GM23338 (cell line): ENCODE measurements at regions not wholly inside any gene's neighbourhood (a gene's known extent, or its start where the extent isn't known, plus 50 kb on each side); places are given as distances from the start of the nearest gene placed in this dataset.

Experiments used
- ATAC-seq: fragments of 200-7000 bp; cut with Tn5 transposase; 3 replicates; pipeline ENCODE4 v1.9.1; 2020
- DNase-seq: peaks from one replicate; pipeline ENCODE4 v3.0.0-alpha.2; 2015; ENCODE audit warnings: low spot score
- H2AFZ ChIP-seq: fragments of 200-600 bp; sonication (generic); 2 replicates; pipeline ENCODE4 v1.8.0; 2016; ENCODE audit warnings: antibody characterized with exemption, mild to moderate bottlenecking, moderate library complexity
- H3F3A ChIP-seq: fragments of 200-600 bp; sonication (generic); replicated peaks from 2 replicates; pipeline ENCODE4 v1.8.0; 2017; ENCODE audit warnings: antibody characterized with exemption, mixed run types, low read depth
- H3K27ac ChIP-seq: fragments of 200-600 bp; sonication (generic); 2 replicates; pipeline ENCODE4 v1.6.1; 2016; ENCODE audit warnings: low read depth
- H3K27me3 ChIP-seq: fragments of 200-600 bp; sonication (generic); 2 replicates; pipeline ENCODE4 v1.8.0; 2016; ENCODE audit warnings: mild to moderate bottlenecking, mixed run types, moderate library complexity; ENCODE audit not compliant: insufficient read depth
- H3K36me3 ChIP-seq: fragments of 200-600 bp; sonication (generic); 2 replicates; pipeline ENCODE4 v1.8.0; 2016; ENCODE audit warnings: mild to moderate bottlenecking; ENCODE audit not compliant: insufficient read depth
- H3K4me1 ChIP-seq: fragments of 200-600 bp; sonication (generic); 2 replicates; pipeline ENCODE4 v1.8.0; 2016; ENCODE audit warnings: mild to moderate bottlenecking, moderate library complexity; ENCODE audit not compliant: insufficient read depth
- H3K4me2 ChIP-seq: fragments of 200-600 bp; sonication (generic); 2 replicates; pipeline ENCODE4 v1.7.1; 2017; ENCODE audit warnings: mixed run types
- H3K4me3 ChIP-seq: fragments of 200-600 bp; sonication (generic); 2 replicates; pipeline ENCODE4 v1.6.1; 2016; ENCODE audit warnings: mixed run types
- H3K79me2 ChIP-seq: fragments of 200-600 bp; sonication (generic); replicated peaks from 2 replicates; pipeline ENCODE4 v1.8.0; 2017; ENCODE audit warnings: mild to moderate bottlenecking; ENCODE audit not compliant: insufficient read depth
- H3K9me2 ChIP-seq: fragments of 200-600 bp; sonication (generic); 2 replicates; pipeline ENCODE4 v1.8.0; 2017; ENCODE audit not compliant: insufficient read depth
- H4K20me1 ChIP-seq: fragments of 200-600 bp; sonication (generic); replicated peaks from 2 replicates; pipeline ENCODE4 v1.8.0; 2017; ENCODE audit warnings: mild to moderate bottlenecking; ENCODE audit not compliant: insufficient read depth
- H3K27ac Mint-ChIP-seq: 2 replicates; pipeline ENCODE4 v1.8.0; 2020; ENCODE audit warnings: inconsistent platforms, mild to moderate bottlenecking, moderate library complexity, mixed read lengths
- H3K27me3 Mint-ChIP-seq: 3 replicates; pipeline ENCODE4 v1.8.0; 2022; ENCODE audit warnings: low read depth, mild to moderate bottlenecking, moderate library complexity, mixed read lengths, inconsistent platforms; ENCODE audit not compliant: insufficient read depth, poor library complexity
- H3K36me3 Mint-ChIP-seq: 3 replicates; pipeline ENCODE4 v1.8.0; 2021; ENCODE audit warnings: low read depth, mild to moderate bottlenecking, inconsistent platforms, moderate library complexity, mixed read lengths
- H3K4me1 Mint-ChIP-seq: 3 replicates; pipeline ENCODE4 v1.8.0; 2020; ENCODE audit warnings: mild to moderate bottlenecking, inconsistent platforms, mixed read lengths
- H3K4me3 Mint-ChIP-seq: 3 replicates; pipeline ENCODE4 v1.8.0; 2021; ENCODE audit warnings: moderate library complexity, mild to moderate bottlenecking, inconsistent platforms, mixed read lengths
- H3K9me3 Mint-ChIP-seq: 3 replicates; pipeline ENCODE4 v1.8.0; 2020; ENCODE audit warnings: moderate library complexity, mild to moderate bottlenecking, inconsistent platforms, mixed read lengths
- CREB1 ChIP-seq: fragments of 250-450 bp; sonication (Bioruptor Pico); IDR thresholded peaks from 2 replicates; pipeline ENCODE4 v1.5.0; 2020; ENCODE audit warnings: low read depth, mild to moderate bottlenecking, moderate library complexity
- CTCF ChIP-seq, 2 experiments: fragments of 200-600 bp in 1 of 2; sonication (generic) in 1 of 2; conservative IDR thresholded peaks; 2 replicates each; pipeline versions ENCODE4 v1.5.1 to v1.6.1; 2016 to 2017; ENCODE audit warnings: antibody characterized with exemption in 2 of 2, low read depth in 2 of 2, mild to moderate bottlenecking in 2 of 2, moderate library complexity in 1 of 2
- EZH2 ChIP-seq: fragments of 200-600 bp; sonication (generic); IDR thresholded peaks from one replicate; pipeline ENCODE4 v1.8.0; 2017; ENCODE audit warnings: antibody characterized with exemption, mild to moderate bottlenecking, low read depth; ENCODE audit not compliant: unreplicated experiment
- EZH2phosphoT487 ChIP-seq: fragments of 200-600 bp; sonication (generic); IDR thresholded peaks from one replicate; pipeline ENCODE4 v1.8.1; 2018; ENCODE audit warnings: antibody characterized with exemption; ENCODE audit not compliant: unreplicated experiment
- JUNB ChIP-seq: IDR thresholded peaks from one replicate; pipeline ENCODE4 v1.6.1; 2016; ENCODE audit warnings: antibody characterized with exemption; ENCODE audit not compliant: unreplicated experiment
- NANOG ChIP-seq: IDR thresholded peaks from 2 replicates; pipeline ENCODE4 v1.6.1; 2016; ENCODE audit warnings: antibody characterized with exemption, borderline replicate concordance
- POLR2AphosphoS5 ChIP-seq: IDR thresholded peaks from 2 replicates; pipeline ENCODE4 v1.6.1; 2016; ENCODE audit warnings: antibody characterized with exemption, low read depth
- STAT1 ChIP-seq: IDR thresholded peaks from one replicate; pipeline ENCODE4 v1.6.1; 2016; ENCODE audit warnings: antibody characterized with exemption; ENCODE audit not compliant: unreplicated experiment
- ZNF114 ChIP-seq: fragments of 250-450 bp; sonication (Bioruptor Pico); IDR thresholded peaks from 2 replicates; pipeline ENCODE4 v1.5.0; 2020; ENCODE audit warnings: mild to moderate bottlenecking, moderate library complexity
- ZNF331 ChIP-seq: fragments of 250-450 bp; sonication (Bioruptor Pico); IDR thresholded peaks from 2 replicates; pipeline ENCODE4 v1.5.0; 2020; ENCODE audit warnings: low read depth, mild to moderate bottlenecking, moderate library complexity
- ZNF462 ChIP-seq: fragments of 250-450 bp; sonication (Bioruptor Pico); IDR thresholded peaks from 2 replicates; pipeline ENCODE4 v1.5.0; 2020; ENCODE audit warnings: mild to moderate bottlenecking, moderate library complexity
- TF ChIP-seq, protein P1 (sequence below): IDR thresholded peaks from 2 replicates; pipeline ENCODE4 v1.6.1; 2016; ENCODE audit warnings: antibody characterized with exemption
- TF ChIP-seq, protein P2 (sequence below): IDR thresholded peaks from one replicate; pipeline ENCODE4 v1.6.1; 2018; ENCODE audit warnings: antibody characterized with exemption; ENCODE audit not compliant: unreplicated experiment

GRCh38 chr1:30360281-30360680, 363.1 kb downstream of the MATN1 start:
- H3K79me2 ChIP-seq: no peaks in the 10 kb centered on the region
- no peaks in the 10 kb centered on the region for H4K20me1 ChIP-seq
- H3K27me3 Mint-ChIP-seq: peaks cover 9% of the 10 kb centered on the region
- no peaks in the 10 kb centered on the region for H3K27me3 ChIP-seq
- no peak overlapping the region for H3K27ac ChIP-seq
- no peaks in the 10 kb centered on the region for H3K36me3 Mint-ChIP-seq
- H3K4me3 Mint-ChIP-seq: no peak overlapping the region
- H3K4me1 ChIP-seq: no peaks in the 10 kb centered on the region
- H3K27ac Mint-ChIP-seq: no peak overlapping the region
- H3K36me3 ChIP-seq: no peaks in the 10 kb centered on the region
- H3K4me1 Mint-ChIP-seq: peaks cover 16% of the 10 kb centered on the region; the same call in 2 of the 3 replicates
- no peaks in the 10 kb centered on the region for H3K9me3 Mint-ChIP-seq
- H2AFZ ChIP-seq: no peak overlapping the region
- no peak overlapping the region for H3K4me3 ChIP-seq
- H3K4me2 ChIP-seq: no peak overlapping the region
- H3F3A ChIP-seq: no peaks in the 10 kb centered on the region
- TF ChIP-seq EZH2phosphoT487 (no peak), NANOG (no peak), ZNF114 (CRISPR knock-in tag) (no peak), STAT1 (no peak), POLR2AphosphoS5 (no peak), ZNF331 (CRISPR knock-in tag) (no peak), ZNF462 (CRISPR knock-in tag) (no peak), EZH2 (no peak), CTCF (conservative IDR thresholded peaks at IDR 0.05; ENCODE audit: low read depth in 2 of 2) (no peak), CREB1 (CRISPR knock-in tag) (no peak), JUNB (no peak)
- TF ChIP-seq, protein P1, sequence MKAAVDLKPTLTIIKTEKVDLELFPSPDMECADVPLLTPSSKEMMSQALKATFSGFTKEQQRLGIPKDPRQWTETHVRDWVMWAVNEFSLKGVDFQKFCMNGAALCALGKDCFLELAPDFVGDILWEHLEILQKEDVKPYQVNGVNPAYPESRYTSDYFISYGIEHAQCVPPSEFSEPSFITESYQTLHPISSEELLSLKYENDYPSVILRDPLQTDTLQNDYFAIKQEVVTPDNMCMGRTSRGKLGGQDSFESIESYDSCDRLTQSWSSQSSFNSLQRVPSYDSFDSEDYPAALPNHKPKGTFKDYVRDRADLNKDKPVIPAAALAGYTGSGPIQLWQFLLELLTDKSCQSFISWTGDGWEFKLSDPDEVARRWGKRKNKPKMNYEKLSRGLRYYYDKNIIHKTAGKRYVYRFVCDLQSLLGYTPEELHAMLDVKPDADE: no peak
- TF ChIP-seq, protein P2, sequence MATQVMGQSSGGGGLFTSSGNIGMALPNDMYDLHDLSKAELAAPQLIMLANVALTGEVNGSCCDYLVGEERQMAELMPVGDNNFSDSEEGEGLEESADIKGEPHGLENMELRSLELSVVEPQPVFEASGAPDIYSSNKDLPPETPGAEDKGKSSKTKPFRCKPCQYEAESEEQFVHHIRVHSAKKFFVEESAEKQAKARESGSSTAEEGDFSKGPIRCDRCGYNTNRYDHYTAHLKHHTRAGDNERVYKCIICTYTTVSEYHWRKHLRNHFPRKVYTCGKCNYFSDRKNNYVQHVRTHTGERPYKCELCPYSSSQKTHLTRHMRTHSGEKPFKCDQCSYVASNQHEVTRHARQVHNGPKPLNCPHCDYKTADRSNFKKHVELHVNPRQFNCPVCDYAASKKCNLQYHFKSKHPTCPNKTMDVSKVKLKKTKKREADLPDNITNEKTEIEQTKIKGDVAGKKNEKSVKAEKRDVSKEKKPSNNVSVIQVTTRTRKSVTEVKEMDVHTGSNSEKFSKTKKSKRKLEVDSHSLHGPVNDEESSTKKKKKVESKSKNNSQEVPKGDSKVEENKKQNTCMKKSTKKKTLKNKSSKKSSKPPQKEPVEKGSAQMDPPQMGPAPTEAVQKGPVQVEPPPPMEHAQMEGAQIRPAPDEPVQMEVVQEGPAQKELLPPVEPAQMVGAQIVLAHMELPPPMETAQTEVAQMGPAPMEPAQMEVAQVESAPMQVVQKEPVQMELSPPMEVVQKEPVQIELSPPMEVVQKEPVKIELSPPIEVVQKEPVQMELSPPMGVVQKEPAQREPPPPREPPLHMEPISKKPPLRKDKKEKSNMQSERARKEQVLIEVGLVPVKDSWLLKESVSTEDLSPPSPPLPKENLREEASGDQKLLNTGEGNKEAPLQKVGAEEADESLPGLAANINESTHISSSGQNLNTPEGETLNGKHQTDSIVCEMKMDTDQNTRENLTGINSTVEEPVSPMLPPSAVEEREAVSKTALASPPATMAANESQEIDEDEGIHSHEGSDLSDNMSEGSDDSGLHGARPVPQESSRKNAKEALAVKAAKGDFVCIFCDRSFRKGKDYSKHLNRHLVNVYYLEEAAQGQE: no peak
- H3K9me2 ChIP-seq: no peaks in the 10 kb centered on the region; the same call in 1 of the 2 replicates
- no peak for ATAC-seq
- DNase-seq: no peak
